Uterus (tissue), 3 donors: ENCODE measurements at regions not wholly inside any gene's neighbourhood (a gene's known extent, or its start where the extent isn't known, plus 50 kb on each side); places are given as distances from the start of the nearest gene placed in this dataset.

Source experiments
- DNase-seq, 2 donors: peaks; one replicate each; pipeline ENCODE4 v3.0.0-alpha.2; 2019 to 2020
- H3K27ac ChIP-seq, 2 donors: fragments of 200-600 bp; sonication (generic); 1 replicate in 1 of 2; 2 replicates in 1 of 2; pipeline ENCODE4 v1.5.1; 2016 to 2018
- H3K27me3 ChIP-seq, 2 donors: fragments of 200-600 bp; sonication (generic); one replicate each; pipeline ENCODE4 v1.5.1; 2018 to 2019; ENCODE audit warnings: control low read depth in 1 of 2
- H3K36me3 ChIP-seq, 2 donors: fragments of 200-600 bp; sonication (generic); one replicate each; pipeline ENCODE4 v1.5.1; 2019; ENCODE audit warnings: control low read depth in 1 of 2
- H3K4me1 ChIP-seq, 2 donors: fragments of 200-600 bp; sonication (generic); one replicate each; pipeline ENCODE4 v1.5.1; 2018 to 2019; ENCODE audit warnings: control low read depth in 1 of 2
- H3K4me3 ChIP-seq, 2 donors: fragments of 200-600 bp; sonication (generic); 1 replicate in 1 of 2; 2 replicates in 1 of 2; pipeline ENCODE4 v1.5.1; 2018 to 2019; ENCODE audit warnings: mild to moderate bottlenecking in 1 of 2
- H3K9me3 ChIP-seq, 2 donors: fragments of 200-600 bp; sonication (generic); one replicate each; pipeline ENCODE4 v1.5.1; 2019; ENCODE audit warnings: control low read depth in 1 of 2
- CTCF ChIP-seq, 4 experiments: fragments of 200-600 bp in 2 of 4; fragments of 450-650 bp in 2 of 4; sonication (generic) in 2 of 4; IDR thresholded peaks; one replicate each; pipeline ENCODE4 v1.5.1; 2016 to 2019; ENCODE audit warnings: antibody characterized with exemption in 4 of 4, mild to moderate bottlenecking in 2 of 4, moderate library complexity in 1 of 4
- POLR2A ChIP-seq, 2 donors: fragments of 450-650 bp; IDR thresholded peaks; one replicate each; pipeline ENCODE4 v1.6.1; 2016; ENCODE audit warnings: antibody characterized with exemption in 2 of 2, mild to moderate bottlenecking in 1 of 2, moderate library complexity in 1 of 2
- intact Hi-C: fragments of 100-400 bp; cut with DNase I; formaldehyde crosslinking; loops from one replicate; pipeline ENCODE4 v1.15.1; 2023; ENCODE audit warnings: low total_unique reads
- donor health status: DM: yes; HTN: yes; CAD: no.

- no peaks in the 10 kb centered on the region for H3K36me3 ChIP-seq
- TF ChIP-seq POLR2A (IDR thresholded peaks at IDR 0.05) (no peak), CTCF (IDR thresholded peaks at IDR 0.05) (no peak)
- no peak overlapping the region for H3K4me3 ChIP-seq
- H3K27me3 ChIP-seq = no peaks in the 10 kb centered on the region
- no peaks in the 10 kb centered on the region for H3K4me1 ChIP-seq
- no peaks in the 10 kb centered on the region for H3K9me3 ChIP-seq
- no peak overlapping the region for H3K27ac ChIP-seq
- intact Hi-C loops = no loop called here
- no peak for DNase-seq
These were observed 669.9 kb upstream of the PKN2 start for GRCh38 chr1:88014131-88014530.

GRCh38 chr1:88016947-88017346, 667.1 kb upstream of the PKN2 start:
- Histone ChIP-seq H3K4me3 (no peak overlapping the region), H3K36me3 (no peaks in the 10 kb centered on the region), H3K27ac (no peak overlapping the region), H3K27me3 (no peaks in the 10 kb centered on the region), H3K9me3 (no peaks in the 10 kb centered on the region), H3K4me1 (no peaks in the 10 kb centered on the region)
- intact Hi-C loops = no loop called here
- no peak for DNase-seq
- TF ChIP-seq CTCF (IDR thresholded peaks at IDR 0.05) (no peak), POLR2A (IDR thresholded peaks at IDR 0.05) (no peak)

- no peaks in the 10 kb centered on the region for H3K27me3 ChIP-seq
- intact Hi-C loops = no loop called here
- no peak overlapping the region for H3K4me3 ChIP-seq
- no peak overlapping the region for H3K27ac ChIP-seq
- no peaks in the 10 kb centered on the region for H3K36me3 ChIP-seq
- H3K9me3 ChIP-seq = no peaks in the 10 kb centered on the region
- DNase-seq = no peak
- H3K4me1 ChIP-seq = no peaks in the 10 kb centered on the region
- no peak for TF ChIP-seq POLR2A (IDR thresholded peaks at IDR 0.05)
- no peak for TF ChIP-seq CTCF (IDR thresholded peaks at IDR 0.05)
These were observed 662.5 kb upstream of the PKN2 start for GRCh38 chr1:88021529-88021928.

GRCh38 chr1:88022516-88022915, 661.6 kb upstream of the PKN2 start:
- Histone ChIP-seq H3K4me3 (no peak overlapping the region), H3K27ac (no peak overlapping the region), H3K36me3 (no peaks in the 10 kb centered on the region), H3K4me1 (no peaks in the 10 kb centered on the region), H3K9me3 (no peaks in the 10 kb centered on the region), H3K27me3 (no peaks in the 10 kb centered on the region)
- TF ChIP-seq POLR2A (IDR thresholded peaks at IDR 0.05) (no peak), CTCF (IDR thresholded peaks at IDR 0.05) (no peak)
- DNase-seq = no peak
- intact Hi-C loops = no loop called here

GRCh38 chr1:88029142-88029541, 654.9 kb upstream of the PKN2 start:
- TF ChIP-seq CTCF (IDR thresholded peaks at IDR 0.05) (no peak), POLR2A (IDR thresholded peaks at IDR 0.05) (no peak)
- Histone ChIP-seq H3K9me3 (no peaks in the 10 kb centered on the region), H3K27ac (no peak overlapping the region), H3K4me1 (no peaks in the 10 kb centered on the region), H3K4me3 (no peak overlapping the region), H3K27me3 (no peaks in the 10 kb centered on the region), H3K36me3 (no peaks in the 10 kb centered on the region)
- intact Hi-C loops = no loop called here
- DNase-seq = no peak
